Right atrium auricular region (tissue), 2 donors: ENCODE measurements at regions not wholly inside any gene's neighbourhood (a gene's known extent, or its start where the extent isn't known, plus 50 kb on each side); places are given as distances from the start of the nearest gene placed in this dataset.

Source experiments
- DNase-seq: peaks from one replicate; pipeline ENCODE4 v3.0.0-alpha.2; 2019; ENCODE audit warnings: low spot score
- H3K27ac ChIP-seq, 2 donors: fragments of 200-600 bp; sonication (generic); 1 replicate in 1 of 2; 2 replicates in 1 of 2; pipeline ENCODE4 v1.5.1; 2016 to 2019
- H3K27me3 ChIP-seq, 2 donors: fragments of 200-600 bp; sonication (generic); one replicate each; pipeline versions ENCODE4 v1.5.1 to v1.6.0; 2017 to 2019
- H3K36me3 ChIP-seq: fragments of 200-600 bp; sonication (generic); one replicate; pipeline ENCODE4 v1.5.1; 2016
- H3K4me1 ChIP-seq, 2 donors: fragments of 200-600 bp; sonication (generic); one replicate each; pipeline versions ENCODE4 v1.5.1 to v1.6.0; 2017 to 2019
- H3K4me3 ChIP-seq, 2 donors: fragments of 200-600 bp; sonication (generic); 1 replicate in 1 of 2; 2 replicates in 1 of 2; pipeline ENCODE4 v1.5.1; 2017 to 2019; ENCODE audit warnings: mild to moderate bottlenecking in 1 of 2, moderate library complexity in 1 of 2
- H3K9me3 ChIP-seq, 2 donors: fragments of 200-600 bp; sonication (generic); one replicate each; pipeline ENCODE4 v1.5.1; 2019
- TF ChIP-seq, protein P1 (sequence below), 2 donors: fragments of 200-600 bp; sonication (generic); IDR thresholded peaks; one replicate each; pipeline ENCODE4 v1.5.1; 2019; ENCODE audit warnings: antibody characterized with exemption in 2 of 2

DNA sequence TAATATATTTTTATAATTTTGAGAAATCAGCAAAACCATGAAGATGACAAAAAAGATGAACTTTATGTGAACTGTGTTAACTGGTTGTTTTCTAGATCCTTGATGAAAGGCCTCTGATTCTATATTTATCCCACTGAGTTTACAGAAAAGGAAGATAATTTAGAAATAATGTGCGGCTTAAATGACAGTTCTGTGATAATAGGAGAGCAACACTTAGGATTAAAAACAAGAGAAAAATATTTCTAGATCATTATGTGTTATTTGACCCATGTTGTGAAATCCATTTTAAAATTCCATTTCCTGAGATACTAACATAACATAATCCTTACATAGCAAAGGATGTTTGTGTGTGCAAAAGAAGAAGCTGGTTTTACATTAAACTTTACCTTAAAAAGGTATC is 598.0 kb downstream of the DIPK2A start:
- no peak overlapping the region for H3K27ac ChIP-seq
- H3K9me3 ChIP-seq = no peaks in the 10 kb centered on the region
- no peaks in the 10 kb centered on the region for H3K27me3 ChIP-seq
- no peak for DNase-seq
- H3K36me3 ChIP-seq = no peaks in the 10 kb centered on the region
- H3K4me3 ChIP-seq = no peak overlapping the region
- H3K4me1 ChIP-seq = no peaks in the 10 kb centered on the region
- TF ChIP-seq, protein P1, sequence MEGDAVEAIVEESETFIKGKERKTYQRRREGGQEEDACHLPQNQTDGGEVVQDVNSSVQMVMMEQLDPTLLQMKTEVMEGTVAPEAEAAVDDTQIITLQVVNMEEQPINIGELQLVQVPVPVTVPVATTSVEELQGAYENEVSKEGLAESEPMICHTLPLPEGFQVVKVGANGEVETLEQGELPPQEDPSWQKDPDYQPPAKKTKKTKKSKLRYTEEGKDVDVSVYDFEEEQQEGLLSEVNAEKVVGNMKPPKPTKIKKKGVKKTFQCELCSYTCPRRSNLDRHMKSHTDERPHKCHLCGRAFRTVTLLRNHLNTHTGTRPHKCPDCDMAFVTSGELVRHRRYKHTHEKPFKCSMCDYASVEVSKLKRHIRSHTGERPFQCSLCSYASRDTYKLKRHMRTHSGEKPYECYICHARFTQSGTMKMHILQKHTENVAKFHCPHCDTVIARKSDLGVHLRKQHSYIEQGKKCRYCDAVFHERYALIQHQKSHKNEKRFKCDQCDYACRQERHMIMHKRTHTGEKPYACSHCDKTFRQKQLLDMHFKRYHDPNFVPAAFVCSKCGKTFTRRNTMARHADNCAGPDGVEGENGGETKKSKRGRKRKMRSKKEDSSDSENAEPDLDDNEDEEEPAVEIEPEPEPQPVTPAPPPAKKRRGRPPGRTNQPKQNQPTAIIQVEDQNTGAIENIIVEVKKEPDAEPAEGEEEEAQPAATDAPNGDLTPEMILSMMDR (IDR thresholded peaks at IDR 0.05) = no peak

DNA sequence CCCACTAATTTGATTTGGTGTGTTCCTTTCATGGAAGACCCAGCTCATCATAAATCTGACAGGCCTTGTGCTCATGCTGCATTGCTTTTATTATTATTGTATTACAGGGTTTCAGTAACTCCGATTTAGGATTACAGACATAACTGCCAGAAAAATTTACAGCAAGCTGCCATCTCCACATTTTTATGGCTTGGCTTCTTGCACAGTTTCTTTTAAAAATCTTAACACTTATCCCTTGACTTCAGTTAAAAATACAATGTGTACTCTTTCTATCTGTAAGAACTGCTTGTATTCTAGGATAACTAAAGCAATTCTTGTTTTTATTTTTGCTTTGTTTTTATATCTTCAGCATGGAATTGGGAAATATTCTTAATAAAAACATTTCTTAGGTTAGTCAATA is 612.2 kb downstream of the DIPK2A start:
- Histone ChIP-seq H3K27me3 (no peaks in the 10 kb centered on the region), H3K9me3 (no peaks in the 10 kb centered on the region), H3K36me3 (no peaks in the 10 kb centered on the region), H3K4me1 (no peaks in the 10 kb centered on the region), H3K4me3 (no peak overlapping the region), H3K27ac (no peak overlapping the region)
- DNase-seq = no peak
- TF ChIP-seq, protein P1 (IDR thresholded peaks at IDR 0.05) = no peak

DNA sequence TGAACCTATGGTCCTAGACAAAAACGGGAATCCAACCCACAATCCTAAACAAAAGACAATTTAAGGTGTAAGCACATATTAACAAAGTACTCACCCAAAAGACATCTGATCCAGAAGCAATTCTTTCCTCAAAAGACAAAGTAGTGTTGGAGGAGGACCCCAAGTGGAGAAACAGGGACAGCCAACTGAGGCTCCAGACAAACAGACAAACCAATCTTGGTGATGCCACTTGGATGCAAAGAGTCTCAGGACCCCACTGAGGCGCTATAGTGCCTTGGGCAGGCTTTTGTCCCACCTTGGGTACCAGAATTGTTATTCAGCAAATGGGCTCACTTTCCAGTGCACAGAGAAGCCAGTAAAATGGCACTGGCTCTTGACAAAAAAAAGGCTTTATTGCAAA is 613.8 kb downstream of the DIPK2A start:
- Histone ChIP-seq H3K4me1 (no peaks in the 10 kb centered on the region), H3K27ac (no peak overlapping the region), H3K4me3 (no peak overlapping the region), H3K9me3 (no peaks in the 10 kb centered on the region), H3K36me3 (no peaks in the 10 kb centered on the region), H3K27me3 (no peaks in the 10 kb centered on the region)
- no peak for DNase-seq
- TF ChIP-seq, protein P1 (IDR thresholded peaks at IDR 0.05) = peak in 1 of 2 donors; percentile 31

DNA sequence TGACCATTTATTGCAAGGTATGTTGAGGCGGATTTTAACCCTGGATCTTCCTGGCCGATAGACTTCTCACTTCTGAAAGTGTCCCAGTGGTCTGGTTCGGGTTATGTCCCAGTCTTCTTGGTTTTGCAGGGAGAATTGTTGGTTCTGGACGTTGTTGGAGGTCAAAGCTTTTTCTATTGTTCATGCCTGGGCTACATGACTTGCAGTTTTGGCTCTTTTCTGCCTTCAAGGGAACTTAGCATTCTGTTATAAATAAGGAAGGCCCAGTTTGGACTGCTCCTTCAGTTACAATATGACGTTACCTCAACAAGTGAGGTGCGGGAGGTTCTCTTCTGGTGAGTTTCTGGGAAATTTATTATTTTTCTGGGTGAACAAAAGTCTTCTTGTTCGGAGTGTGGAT is 614.3 kb downstream of the DIPK2A start:
- Histone ChIP-seq H3K4me3 (no peak overlapping the region), H3K9me3 (no peaks in the 10 kb centered on the region), H3K4me1 (no peaks in the 10 kb centered on the region), H3K27ac (no peak overlapping the region), H3K36me3 (no peaks in the 10 kb centered on the region), H3K27me3 (no peaks in the 10 kb centered on the region)
- TF ChIP-seq, protein P1 (IDR thresholded peaks at IDR 0.05) = no peak
- DNase-seq = no peak

DNA sequence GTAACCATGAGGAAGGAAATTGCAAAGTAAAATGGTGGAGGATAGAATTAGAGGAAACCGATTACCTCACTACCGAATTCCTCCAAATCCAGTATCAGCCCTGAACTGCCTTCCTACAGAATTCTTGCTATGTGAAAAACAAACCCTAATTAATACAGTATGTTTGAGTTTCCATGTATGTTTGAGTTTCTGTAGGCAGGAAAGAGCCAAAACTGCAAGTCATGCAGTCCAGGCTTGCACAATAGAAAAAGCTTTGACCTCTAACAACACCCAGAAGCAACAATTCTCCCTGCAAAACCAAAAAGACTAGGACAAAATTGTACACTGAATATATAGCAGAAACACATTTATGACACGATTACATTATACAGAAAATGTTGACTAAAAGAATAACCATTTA is 614.8 kb downstream of the DIPK2A start:
- Histone ChIP-seq H3K27me3 (no peaks in the 10 kb centered on the region), H3K9me3 (no peaks in the 10 kb centered on the region), H3K4me3 (no peak overlapping the region), H3K27ac (no peak overlapping the region), H3K36me3 (no peaks in the 10 kb centered on the region), H3K4me1 (no peaks in the 10 kb centered on the region)
- no peak for DNase-seq
- TF ChIP-seq, protein P1 (IDR thresholded peaks at IDR 0.05) = no peak

DNA sequence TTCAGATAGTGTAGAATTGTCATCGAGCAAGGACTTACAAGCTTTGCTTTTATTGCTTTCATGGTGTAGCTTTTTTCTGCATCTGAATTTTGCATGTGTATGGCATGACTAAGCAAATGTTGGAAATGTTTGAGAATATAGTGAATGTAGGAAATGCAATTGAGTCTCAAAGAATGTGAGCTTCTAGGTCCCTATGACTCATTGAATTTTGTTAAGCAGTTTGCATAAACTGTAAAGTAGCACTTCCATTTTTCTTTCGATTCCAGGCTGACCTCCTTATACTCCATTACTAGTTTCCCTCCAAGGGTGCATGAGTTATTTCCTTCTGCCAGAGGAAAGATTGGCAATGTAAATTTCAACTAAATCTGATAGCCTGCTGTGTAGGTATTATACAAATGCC is 619.2 kb downstream of the DIPK2A start:
- no peak overlapping the region for H3K27ac ChIP-seq
- DNase-seq = no peak
- no peaks in the 10 kb centered on the region for H3K27me3 ChIP-seq
- TF ChIP-seq, protein P1 (IDR thresholded peaks at IDR 0.05) = no peak
- no peaks in the 10 kb centered on the region for H3K4me1 ChIP-seq
- no peaks in the 10 kb centered on the region for H3K9me3 ChIP-seq
- H3K4me3 ChIP-seq = no peak overlapping the region
- no peaks in the 10 kb centered on the region for H3K36me3 ChIP-seq
